ENCODE measurements at regions not wholly inside any gene's neighbourhood (a gene's known extent, or its start where the extent isn't known, plus 50 kb on each side); places are given as distances from the start of the nearest gene placed in this dataset.

DNA sequence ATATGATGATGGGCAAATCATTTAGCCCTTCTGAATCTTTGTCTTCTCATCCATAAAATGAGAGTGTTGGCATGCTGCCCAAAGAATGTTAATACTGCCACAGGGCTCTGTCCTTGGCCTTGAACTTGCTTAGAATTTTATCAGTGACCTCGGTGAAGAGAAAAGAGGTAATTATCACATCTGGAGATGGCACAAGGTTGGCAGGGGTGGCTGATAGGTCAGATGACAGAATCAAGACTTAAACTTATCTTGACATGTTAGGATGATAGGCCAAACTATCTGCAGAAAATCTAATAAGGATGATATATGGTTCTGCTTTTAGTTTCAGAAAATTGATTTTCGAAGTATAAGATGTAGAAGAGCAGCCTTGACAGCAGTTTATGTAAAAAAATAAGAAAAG is 599.1 kb upstream of the CLINT1 start:
- POLR2A ChIA-PET = interaction anchor here (0.6 to 1.5 kb wide), 3 partner anchors 21 to 317 kb away, joined by 3 to 4 read pairs (median 3); no protein-coding TSS in a partner anchor

DNA sequence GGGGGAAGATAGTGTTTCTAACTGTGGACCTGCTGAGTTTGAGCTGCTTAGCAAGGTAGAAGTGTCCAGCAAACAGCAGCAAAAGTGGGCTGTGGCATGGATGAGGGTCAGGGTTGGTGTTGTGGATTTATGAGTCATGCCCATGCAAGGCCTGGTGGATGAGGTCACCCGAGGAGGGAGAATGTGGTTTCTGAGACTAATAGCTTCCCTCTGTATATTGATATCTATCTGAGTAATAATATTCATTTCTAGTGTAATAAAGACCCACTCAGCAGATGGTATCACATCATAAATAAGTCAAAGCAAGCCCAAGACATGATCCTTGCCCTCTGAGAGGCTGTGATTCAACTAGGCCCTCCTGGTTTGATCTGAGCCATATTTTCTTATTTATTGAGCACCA is 597.8 kb upstream of the CLINT1 start:
- Histone ChIP-seq H3K27ac (ENCODE audit: low read depth, low read length, poor library complexity, severe bottlenecking) (no peak overlapping the region), H3K79me2 (ENCODE audit: insufficient read depth, low read depth, low read length) (no peaks in the 10 kb centered on the region), H4K20me1 (ENCODE audit: insufficient read depth, low read length) (no peaks in the 10 kb centered on the region), H3K36me3 (ENCODE audit: insufficient read depth, low read length) (no peaks in the 10 kb centered on the region), H2AFZ (ENCODE audit: low read length) (no peak overlapping the region), H3K9me2 (ENCODE audit: insufficient read depth, low read length) (no peaks in the 10 kb centered on the region), H3K4me2 (ENCODE audit: low read length) (no peak overlapping the region), H3K4me3 (ENCODE audit: low read depth, low read length, poor library complexity, severe bottlenecking) (no peak overlapping the region), H3K9me3 (ENCODE audit: low read length) (no peaks in the 10 kb centered on the region), H3K4me1 (ENCODE audit: insufficient read depth, low read length, poor library complexity, severe bottlenecking) (no peaks in the 10 kb centered on the region)
- intact Hi-C loops (cut with micrococcal nuclease; ENCODE audit: unreplicated experiment) = no loop called here
- no peak for DNase-seq (ENCODE audit: low spot score)
- no peak for TF ChIP-seq EZH2phosphoT487 (IDR thresholded peaks at IDR 0.05; ENCODE audit: borderline replicate concordance, low read depth, low read length)
- TF ChIP-seq, protein P1, sequence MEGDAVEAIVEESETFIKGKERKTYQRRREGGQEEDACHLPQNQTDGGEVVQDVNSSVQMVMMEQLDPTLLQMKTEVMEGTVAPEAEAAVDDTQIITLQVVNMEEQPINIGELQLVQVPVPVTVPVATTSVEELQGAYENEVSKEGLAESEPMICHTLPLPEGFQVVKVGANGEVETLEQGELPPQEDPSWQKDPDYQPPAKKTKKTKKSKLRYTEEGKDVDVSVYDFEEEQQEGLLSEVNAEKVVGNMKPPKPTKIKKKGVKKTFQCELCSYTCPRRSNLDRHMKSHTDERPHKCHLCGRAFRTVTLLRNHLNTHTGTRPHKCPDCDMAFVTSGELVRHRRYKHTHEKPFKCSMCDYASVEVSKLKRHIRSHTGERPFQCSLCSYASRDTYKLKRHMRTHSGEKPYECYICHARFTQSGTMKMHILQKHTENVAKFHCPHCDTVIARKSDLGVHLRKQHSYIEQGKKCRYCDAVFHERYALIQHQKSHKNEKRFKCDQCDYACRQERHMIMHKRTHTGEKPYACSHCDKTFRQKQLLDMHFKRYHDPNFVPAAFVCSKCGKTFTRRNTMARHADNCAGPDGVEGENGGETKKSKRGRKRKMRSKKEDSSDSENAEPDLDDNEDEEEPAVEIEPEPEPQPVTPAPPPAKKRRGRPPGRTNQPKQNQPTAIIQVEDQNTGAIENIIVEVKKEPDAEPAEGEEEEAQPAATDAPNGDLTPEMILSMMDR (conservative IDR thresholded peaks at IDR 0.05; ENCODE audit: low read length) = no peak
- ChIA-PET POLR2A (interaction anchor here (0.6 to 1.5 kb wide), 7 partner anchors 8 to 66 kb away, joined by 3 to 8 read pairs (median 4); no protein-coding TSS in a partner anchor), CTCF (ENCODE audit: unreplicated experiment) (no interaction called here)
- BruUV-seq (replicated peaks) = no TSS peak

More for the DNA sequence above, 599.1 kb upstream of the CLINT1 start:
- Histone ChIP-seq H3K4me2 (ENCODE audit: low read length) (no peak overlapping the region), H3K36me3 (ENCODE audit: insufficient read depth, low read length) (no peaks in the 10 kb centered on the region), H3K9me3 (ENCODE audit: low read length) (no peaks in the 10 kb centered on the region), H3K9me2 (ENCODE audit: insufficient read depth, low read length) (no peaks in the 10 kb centered on the region), H3K79me2 (ENCODE audit: insufficient read depth, low read depth, low read length) (no peaks in the 10 kb centered on the region), H3K27ac (ENCODE audit: low read depth, low read length, poor library complexity, severe bottlenecking) (no peak overlapping the region), H3K4me1 (ENCODE audit: insufficient read depth, low read length, poor library complexity, severe bottlenecking) (no peaks in the 10 kb centered on the region), H3K4me3 (ENCODE audit: low read depth, low read length, poor library complexity, severe bottlenecking) (no peak overlapping the region), H2AFZ (ENCODE audit: low read length) (no peak overlapping the region), H4K20me1 (ENCODE audit: insufficient read depth, low read length) (no peaks in the 10 kb centered on the region)
- CTCF ChIA-PET (ENCODE audit: unreplicated experiment) = no interaction called here
- intact Hi-C loops (cut with micrococcal nuclease; ENCODE audit: unreplicated experiment) = no loop called here
- TF ChIP-seq EZH2phosphoT487 (IDR thresholded peaks at IDR 0.05; ENCODE audit: borderline replicate concordance, low read depth, low read length) = no peak
- TF ChIP-seq, protein P1 (conservative IDR thresholded peaks at IDR 0.05; ENCODE audit: low read length) = no peak
- no peak for DNase-seq (ENCODE audit: low spot score)
- no TSS peak for BruUV-seq (replicated peaks)

DNA sequence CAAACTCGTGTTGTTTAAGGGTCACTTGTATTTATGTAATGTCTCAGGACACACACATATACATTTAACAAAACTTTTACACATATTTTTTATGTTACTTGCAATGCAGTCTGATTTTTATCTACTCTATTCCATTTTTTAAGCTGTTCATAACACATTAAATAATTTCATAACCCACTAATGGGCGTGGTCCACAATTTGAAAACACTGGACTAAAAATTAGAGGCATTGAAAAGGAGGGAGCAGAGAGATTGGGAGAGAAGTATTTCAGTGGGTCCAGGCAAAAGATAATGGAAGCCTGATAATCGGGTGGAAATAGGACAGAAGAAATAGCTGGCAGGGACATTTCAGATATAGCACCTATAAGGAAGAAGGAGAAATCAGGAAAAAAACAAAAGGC is 597.3 kb upstream of the CLINT1 start:
- CTCF ChIA-PET (ENCODE audit: unreplicated experiment) = no interaction called here
- Histone ChIP-seq H4K20me1 (ENCODE audit: insufficient read depth, low read length) (no peaks in the 10 kb centered on the region), H3K4me2 (ENCODE audit: low read length) (no peak overlapping the region), H3K36me3 (ENCODE audit: insufficient read depth, low read length) (no peaks in the 10 kb centered on the region), H3K4me3 (ENCODE audit: low read depth, low read length, poor library complexity, severe bottlenecking) (no peak overlapping the region), H3K27ac (ENCODE audit: low read depth, low read length, poor library complexity, severe bottlenecking) (no peak overlapping the region), H3K79me2 (ENCODE audit: insufficient read depth, low read depth, low read length) (no peaks in the 10 kb centered on the region), H3K9me3 (ENCODE audit: low read length) (no peaks in the 10 kb centered on the region), H3K9me2 (ENCODE audit: insufficient read depth, low read length) (no peaks in the 10 kb centered on the region), H2AFZ (ENCODE audit: low read length) (no peak overlapping the region), H3K4me1 (ENCODE audit: insufficient read depth, low read length, poor library complexity, severe bottlenecking) (no peaks in the 10 kb centered on the region)
- DNase-seq (ENCODE audit: low spot score) = no peak
- intact Hi-C loops (cut with micrococcal nuclease; ENCODE audit: unreplicated experiment) = no loop called here
- TF ChIP-seq EZH2phosphoT487 (IDR thresholded peaks at IDR 0.05; ENCODE audit: borderline replicate concordance, low read depth, low read length) = no peak
- TF ChIP-seq, protein P1 (conservative IDR thresholded peaks at IDR 0.05; ENCODE audit: low read length) = no peak
- POLR2A ChIA-PET = interaction anchor here (0.9 to 1.5 kb wide), 6 partner anchors 8 to 23 kb away, joined by 3 to 5 read pairs (median 4); no protein-coding TSS in a partner anchor
- no TSS peak for BruUV-seq (replicated peaks)
